ENCODE measurements at regions not wholly inside any gene's neighbourhood (a gene's known extent, or its start where the extent isn't known, plus 50 kb on each side); places are given as distances from the start of the nearest gene placed in this dataset.
"Not testable (repeated sequence)": the region's sequence is repeated elsewhere in the genome, so short reads cannot be mapped to it uniquely, and the experiment has no call there.

GRCh38 chr20:57773059-57773815 lies 63.4 kb upstream of the PMEPA1 start:
- no peak overlapping the region for H3K4me3 ChIP-seq
- DNase-seq = no peak
- intact Hi-C loops (cut with DNase I; ENCODE audit: low total_unique reads) = no loop called here

DNA sequence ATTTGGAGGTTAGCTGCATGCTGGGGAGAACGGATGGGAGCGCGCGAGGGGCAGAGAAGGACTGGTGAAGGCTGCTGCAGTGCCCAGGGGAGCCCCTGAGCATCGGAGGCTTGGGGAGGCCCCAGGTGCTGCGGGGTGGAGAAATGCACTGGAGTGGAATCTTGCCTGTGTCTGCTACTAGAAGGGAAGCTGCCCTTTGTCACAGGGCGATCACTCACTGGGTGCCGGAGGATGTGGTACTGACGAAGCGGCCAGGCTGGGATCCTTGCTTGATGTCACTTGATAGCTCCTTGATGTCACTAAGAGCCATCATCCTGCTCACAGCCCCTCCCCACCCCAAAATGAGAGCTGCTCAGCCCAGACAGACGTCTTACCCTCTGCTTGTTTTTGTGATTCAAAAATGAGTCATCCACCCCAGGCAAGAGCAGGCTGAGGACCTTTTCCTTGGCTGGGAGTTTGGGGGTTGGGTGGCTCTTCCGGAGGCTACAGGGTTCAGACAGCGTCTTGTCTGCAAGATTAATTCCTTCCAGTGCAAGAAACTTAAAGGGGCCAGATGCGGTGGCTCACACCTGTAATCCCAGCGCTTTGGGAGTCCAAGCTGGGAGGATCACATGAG lies 62.6 kb upstream of the PMEPA1 start:
- Histone ChIP-seq H3K4me3 (no peak overlapping the region), H3K9me3 (no peaks in the 10 kb centered on the region), H3K27me3 (no peaks in the 10 kb centered on the region), H3K27ac (no peak overlapping the region), H3K36me3 (no peaks in the 10 kb centered on the region), H3K4me1 (no peaks in the 10 kb centered on the region)
- intact Hi-C loops (cut with DNase I; ENCODE audit: low total_unique reads) = no loop called here
- no peak for TF ChIP-seq POLR2A (IDR thresholded peaks at IDR 0.05)
- no peak for TF ChIP-seq CTCF (IDR thresholded peaks at IDR 0.05)
- no peak for DNase-seq

More at GRCh38 chr20:57773059-57773815, 63.4 kb upstream of the PMEPA1 start:
- Histone ChIP-seq H3K36me3 (no peaks in the 10 kb centered on the region), H3K27me3 (no peaks in the 10 kb centered on the region), H3K4me1 (no peaks in the 10 kb centered on the region), H3K9me3 (no peaks in the 10 kb centered on the region), H3K27ac (no peak overlapping the region)
- TF ChIP-seq POLR2A (IDR thresholded peaks at IDR 0.05) (no peak), CTCF (IDR thresholded peaks at IDR 0.05) (no peak)

DNA sequence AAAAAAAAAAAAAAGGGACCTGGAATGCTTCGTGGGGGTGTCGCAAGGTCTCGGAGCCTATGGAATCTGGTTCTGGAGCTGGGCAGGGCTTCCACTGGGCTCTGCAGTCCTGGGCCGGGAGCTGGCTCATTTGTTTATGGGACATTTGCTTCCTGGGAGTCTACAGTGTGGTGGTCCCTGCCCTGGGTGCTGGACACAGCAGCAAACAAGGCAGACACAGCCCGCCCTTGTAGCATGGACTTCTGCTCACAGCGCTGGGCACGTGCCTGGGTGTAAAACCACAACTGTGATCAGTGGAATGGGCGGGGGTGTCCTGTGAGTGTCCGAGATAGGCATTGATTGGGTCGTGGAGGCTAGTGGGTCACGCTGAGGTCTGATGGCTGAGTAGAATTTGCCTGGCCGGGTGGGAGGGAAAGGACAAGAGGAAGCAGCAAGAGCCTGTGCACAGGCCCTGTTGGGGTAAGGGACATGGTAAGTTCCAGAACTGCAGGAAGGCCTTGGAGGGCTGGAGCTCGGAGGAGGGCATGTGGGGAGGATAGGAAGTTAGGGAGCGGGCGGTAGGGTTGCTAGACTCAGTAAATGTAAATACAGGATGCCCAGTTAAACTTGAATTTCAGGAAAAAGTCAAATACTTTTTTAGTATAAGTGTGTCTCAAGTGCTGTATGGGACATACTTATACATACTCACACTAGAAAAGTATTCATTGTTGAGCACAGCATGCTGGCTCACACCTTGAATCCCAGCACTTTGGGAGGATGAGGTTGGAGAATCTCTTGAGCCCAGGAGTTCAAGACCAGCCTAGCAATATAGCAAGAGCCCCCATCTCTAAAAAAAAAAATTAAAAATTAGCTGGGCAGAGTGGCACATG lies 61.3 kb upstream of the PMEPA1 start:
- intact Hi-C loops (cut with DNase I; ENCODE audit: low total_unique reads) = no loop called here
- H3K27me3 ChIP-seq = no peaks in the 10 kb centered on the region
- DNase-seq = no peak
- H3K27ac ChIP-seq = no peak overlapping the region
- H3K36me3 ChIP-seq = no peaks in the 10 kb centered on the region
- H3K4me3 ChIP-seq = no peak overlapping the region
- no peaks in the 10 kb centered on the region for H3K4me1 ChIP-seq
- TF ChIP-seq POLR2A (IDR thresholded peaks at IDR 0.05) = no peak
- TF ChIP-seq CTCF (IDR thresholded peaks at IDR 0.05) = no peak
- H3K9me3 ChIP-seq = no peaks in the 10 kb centered on the region

DNA sequence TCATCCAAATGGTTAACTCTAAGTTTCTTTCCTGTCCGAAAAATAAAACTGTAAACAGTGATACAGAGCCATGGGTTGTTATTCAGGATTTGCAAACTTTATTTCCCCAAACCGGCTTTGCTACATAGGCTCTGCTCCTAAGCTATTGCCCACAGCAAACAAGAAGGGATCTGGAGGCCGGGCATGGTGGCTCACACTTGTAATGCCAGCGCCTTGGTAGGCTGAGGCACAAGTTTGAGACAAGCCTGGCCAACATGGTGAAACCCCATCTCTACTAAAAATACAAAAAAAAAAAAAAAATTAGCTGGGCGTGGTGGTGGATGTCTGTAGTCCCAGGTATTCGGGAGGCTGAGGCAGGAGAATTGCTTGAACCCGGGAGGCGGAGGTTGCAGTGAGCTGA lies 60.6 kb upstream of the PMEPA1 start:
- H3K4me1 ChIP-seq; H3K36me3 ChIP-seq; H3K4me3 ChIP-seq; intact Hi-C loops (cut with DNase I; ENCODE audit: low total_unique reads); H3K27ac ChIP-seq; H3K9me3 ChIP-seq; H3K27me3 ChIP-seq: not testable (repeated sequence)
- DNase-seq = peak in 1 of 2 donors; percentile 2

- no peak for DNase-seq
- no peak for TF ChIP-seq POLR2A (IDR thresholded peaks at IDR 0.05)
- TF ChIP-seq CTCF (IDR thresholded peaks at IDR 0.05) = no peak
Measured at GRCh38 chr20:57769756-57770155, 59.9 kb upstream of the PMEPA1 start.

More at GRCh38 chr20:57769756-57770155, 59.9 kb upstream of the PMEPA1 start:
- Histone ChIP-seq H3K36me3 (no peaks in the 10 kb centered on the region), H3K9me3 (no peaks in the 10 kb centered on the region), H3K27me3 (no peaks in the 10 kb centered on the region), H3K27ac (no peak overlapping the region), H3K4me3 (no peak overlapping the region), H3K4me1 (no peaks in the 10 kb centered on the region)
- intact Hi-C loops (cut with DNase I; ENCODE audit: low total_unique reads) = no loop called here

All from uterus (tissue), 3 donors.